Motor neuron (in vitro differentiated cells): ENCODE measurements at regions not wholly inside any gene's neighbourhood (a gene's known extent, or its start where the extent isn't known, plus 50 kb on each side); places are given as distances from the start of the nearest gene placed in this dataset.
A peak's percentile ranks its signal among the peaks of the same experiment; 100 is the strongest.
"Not testable (repeated sequence)": the region's sequence is repeated elsewhere in the genome, so short reads cannot be mapped to it uniquely, and the experiment has no call there.

ENCODE experiments used
- ATAC-seq, 8 experiments: fragments of 200-7000 bp; cut with Tn5 transposase; replicated peaks in 6 of 8; 2 replicates each; pipeline ENCODE4 v1.8.0; 2021; ENCODE audit warnings: mild to moderate bottlenecking in 8 of 8, moderate library complexity in 8 of 8
- H3K27ac ChIP-seq, 2 donors: fragments of 250-450 bp; sonication (Bioruptor Pico); 2 replicates each; pipeline ENCODE4 v1.9.0; 2021; ENCODE audit warnings: antibody characterized with exemption in 2 of 2, mild to moderate bottlenecking in 2 of 2, moderate library complexity in 1 of 2
- H3K4me1 ChIP-seq, 2 donors: fragments of 250-450 bp; sonication (Bioruptor Pico); replicated peaks in 1 of 2; 2 replicates each; pipeline ENCODE4 v1.6.1; 2021; ENCODE audit warnings: antibody characterized with exemption in 2 of 2, mild to moderate bottlenecking in 2 of 2, moderate library complexity in 1 of 2
- H3K4me3 ChIP-seq, 5 donors: fragments of 250-450 bp; sonication (Bioruptor Pico); 2 replicates each; pipeline ENCODE4 v1.9.0; 2021; ENCODE audit warnings: antibody characterized with exemption in 5 of 5, mild to moderate bottlenecking in 5 of 5, moderate library complexity in 4 of 5
- WGBS, 10 experiments: fragments of 450-650 bp; shearing (Covaris generic); methylation state at CpG; one replicate each; pipeline ENCODE4 v1.0.0; 2022; 5-methylcytosine and 5-hydroxymethylcytosine counted together
- in situ Hi-C, 9 experiments: fragments of 400-800 bp; cut with MboI; loops; one replicate each; pipeline ENCODE4 v1.15.0; 2021; ENCODE audit warnings: low sequenced_read_pairs in 9 of 9, low pct_unique_long_range_greater_than_20kb in 2 of 9; ENCODE audit not compliant: unreplicated experiment in 9 of 9

DNA sequence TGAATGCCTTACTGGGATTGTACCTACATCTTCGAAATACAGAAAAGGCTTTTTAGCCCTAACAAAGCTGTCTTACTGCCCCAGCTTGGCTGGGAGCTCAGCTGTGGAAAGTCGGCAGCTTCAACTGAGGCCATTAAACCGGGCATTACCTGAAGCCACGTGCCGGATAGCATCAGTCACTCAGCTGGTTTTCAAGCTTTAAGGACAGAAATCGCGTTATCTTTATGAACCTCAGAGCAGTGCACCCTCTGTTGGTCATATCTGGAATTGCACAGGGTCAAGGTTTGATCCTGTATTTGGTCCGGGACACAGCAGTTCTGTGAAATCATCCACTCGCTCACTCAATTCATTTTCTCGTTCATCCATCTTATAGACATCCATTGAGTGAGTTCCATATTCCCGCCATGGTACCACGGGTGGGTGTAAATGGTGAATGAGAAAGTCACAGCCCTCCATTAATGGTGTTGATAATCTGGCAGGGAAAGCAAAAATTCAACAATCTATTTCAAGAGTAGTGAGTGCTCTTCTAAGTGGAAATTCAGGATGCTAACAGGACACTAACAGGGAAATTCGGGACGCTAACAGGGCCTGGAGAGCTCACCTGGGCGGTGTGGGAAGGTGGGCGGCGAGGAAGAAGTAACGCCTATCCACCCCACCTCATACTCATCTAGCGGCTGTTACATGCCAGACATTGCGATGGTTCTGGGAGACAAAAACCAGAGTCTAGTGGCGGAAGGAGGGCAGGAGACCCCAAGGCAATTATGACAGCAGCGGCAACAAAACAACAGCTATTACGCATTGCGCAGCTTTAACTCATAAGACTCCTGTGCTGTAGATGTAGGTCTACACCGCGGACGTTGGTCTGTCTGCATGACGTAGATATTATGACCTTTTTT is 60.6 kb upstream of the TCL1A start:
- 24 to 83% (median 58%) methylated on average over 3 to 19 of the region's 28 CpGs; no CpG with 5 or more reads in 1 of the 10 experiments for WGBS, 10 experiments
- Histone ChIP-seq H3K4me1 (peaks cover 6 to 12% of the 10 kb centered on the region in 2 donors), H3K4me3 (no peak overlapping the region), H3K27ac (no peak overlapping the region)
- peak in 3 of 8 experiments; percentile 29 to 56 (median 31) for ATAC-seq
- in situ Hi-C loops = loop anchor here in 4 of 9 experiments (10.0 to 25.0 kb wide), 3 partner anchors 210 to 213 kb away; no protein-coding TSS in a partner anchor

DNA sequence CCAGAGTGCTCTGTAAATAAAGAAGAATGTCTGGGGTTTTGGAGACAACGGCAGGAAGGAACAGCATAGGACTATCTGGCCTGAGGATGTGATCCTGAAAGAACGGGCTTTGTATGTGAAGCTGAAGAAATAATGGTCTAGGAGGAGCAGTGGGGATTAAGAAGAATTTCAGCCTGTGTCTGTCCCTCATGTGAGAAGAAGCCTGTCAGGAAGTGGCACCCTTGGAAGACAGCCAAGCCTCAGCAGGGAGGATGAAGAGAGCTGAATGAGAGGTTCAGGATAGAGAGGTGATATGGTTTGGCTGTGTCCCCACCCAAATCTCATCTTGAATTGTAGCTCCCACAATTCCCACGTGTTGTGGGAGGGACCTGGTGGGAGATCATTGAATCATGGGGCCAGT is 56.9 kb upstream of the TCL1A start:
- Histone ChIP-seq H3K4me1 (peaks cover 6 to 7% of the 10 kb centered on the region in 2 donors), H3K4me3 (no peak overlapping the region), H3K27ac (no peak overlapping the region)
- in situ Hi-C loops = loop anchor here in 2 of 9 experiments (10.0 to 25.0 kb wide), 2 partner anchors 206 to 208 kb away; no protein-coding TSS in a partner anchor
- WGBS, 10 experiments = 0 to 83% (median 36%) methylated on average over 1 to 3 of the region's 3 CpGs; no CpG with 5 or more reads in 2 of the 10 experiments
- no peak for ATAC-seq

- H3K4me3 ChIP-seq = no peak overlapping the region
- ATAC-seq = no peak
- in situ Hi-C loops = loop anchor here in 2 of 9 experiments (10.0 to 25.0 kb wide), 2 partner anchors 205 to 208 kb away; no protein-coding TSS in a partner anchor
- WGBS, 10 experiments = 0 to 65% (median 44%) methylated on average over 3 to 4 of the region's 4 CpGs; no CpG with 5 or more reads in 5 of the 10 experiments
- H3K27ac ChIP-seq = no peak overlapping the region
- peaks cover 9% of the 10 kb centered on the region in 2 donors for H3K4me1 ChIP-seq
Measured at GRCh38 chr14:95769976-95770375, 56.1 kb upstream of the TCL1A start.

DNA sequence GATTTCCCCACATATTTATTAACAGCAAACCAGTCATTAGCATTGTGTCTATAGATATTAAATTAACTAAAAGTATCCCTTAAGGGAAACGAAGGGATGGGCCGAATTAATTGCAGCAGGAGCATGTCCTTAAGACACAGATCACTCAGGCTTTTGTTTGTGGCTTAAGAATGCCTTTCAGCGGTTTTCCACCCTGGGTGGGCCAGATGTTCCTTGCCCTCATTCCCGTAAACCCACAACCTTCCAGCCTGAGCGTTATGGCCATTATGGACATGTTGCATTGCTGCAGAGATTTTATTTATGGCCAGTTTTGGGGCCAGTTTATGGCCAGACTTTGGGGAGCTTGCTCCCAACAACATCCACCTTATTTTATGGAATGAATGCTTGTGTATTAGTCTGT is 55.5 kb upstream of the TCL1A start:
- not testable (repeated sequence) for H3K27ac ChIP-seq, ATAC-seq, H3K4me3 ChIP-seq
- in situ Hi-C loops = loop anchor here in 1 of 9 experiments (25.0 kb wide), 1 partner anchor 207 kb away; no protein-coding TSS in a partner anchor
- peaks cover 10 to 13% of the 10 kb centered on the region in 2 donors for H3K4me1 ChIP-seq
- 10 to 26% (median 17%) methylated on average over 1 to 5 of the region's 5 CpGs; no CpG with 5 or more reads in 7 of the 10 experiments for WGBS, 10 experiments

- Histone ChIP-seq H3K27ac (no peak overlapping the region), H3K4me3 (no peak overlapping the region), H3K4me1 (peaks cover 10 to 13% of the 10 kb centered on the region in 2 donors)
- 3 to 82% (median 45%) methylated on average over 1 to 7 of the region's 9 CpGs for WGBS, 10 experiments
- in situ Hi-C loops = loop anchor here in 1 of 9 experiments (25.0 kb wide), 1 partner anchor 203 kb away; no protein-coding TSS in a partner anchor
- peak in 6 of 8 experiments; percentile 39 to 98 (median 82) for ATAC-seq
Measured at GRCh38 chr14:95765051-95765450, 51.1 kb upstream of the TCL1A start.

DNA sequence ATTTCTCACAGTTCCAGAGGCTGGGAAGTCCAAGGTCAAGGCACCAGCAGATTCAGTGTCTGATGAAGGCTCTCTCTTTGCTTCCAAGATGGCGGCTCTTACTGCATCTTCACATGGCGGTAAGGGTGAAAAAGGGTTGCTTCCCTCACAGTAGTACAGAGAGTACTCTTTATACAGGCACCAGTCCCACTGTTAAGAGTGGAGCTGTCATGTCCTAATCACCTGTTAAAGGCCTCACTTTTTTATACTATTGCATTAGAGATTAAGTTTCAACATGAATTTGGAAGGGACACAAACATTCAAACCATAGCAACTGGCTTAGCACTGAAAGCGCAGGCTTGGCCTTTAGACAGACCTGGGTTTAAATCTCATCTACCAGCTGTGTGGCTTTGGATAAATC is 50.0 kb upstream of the TCL1A start:
- in situ Hi-C loops = loop anchor here in 1 of 9 experiments (25.0 kb wide), 1 partner anchor 202 kb away; no protein-coding TSS in a partner anchor

More for the DNA sequence above, 50.0 kb upstream of the TCL1A start:
- no peak for ATAC-seq
- H3K4me3 ChIP-seq = no peak overlapping the region
- H3K4me1 ChIP-seq = peaks cover 3 to 7% of the 10 kb centered on the region in 2 donors
- 0 to 100% (median 97%) methylated on average over 1 to 3 of the region's 3 CpGs; no CpG with 5 or more reads in 2 of the 10 experiments for WGBS, 10 experiments
- no peak overlapping the region for H3K27ac ChIP-seq
